HG03575 (cell line): ENCODE measurements at regions not wholly inside any gene's neighbourhood (a gene's known extent, or its start where the extent isn't known, plus 50 kb on each side); places are given as distances from the start of the nearest gene placed in this dataset.

Experiments used
- ATAC-seq: cut with Tn5 transposase; IDR thresholded peaks from one replicate; pipeline ENCODE4 v1.9.1; 2021; ENCODE audit not compliant: unreplicated experiment, insufficient number of reproducible peaks, low FRiP score; ENCODE audit errors: extremely low read depth

GRCh38 chr20:6583134-6583738 is 184.2 kb upstream of the BMP2 start:
- ATAC-seq = no peak

DNA sequence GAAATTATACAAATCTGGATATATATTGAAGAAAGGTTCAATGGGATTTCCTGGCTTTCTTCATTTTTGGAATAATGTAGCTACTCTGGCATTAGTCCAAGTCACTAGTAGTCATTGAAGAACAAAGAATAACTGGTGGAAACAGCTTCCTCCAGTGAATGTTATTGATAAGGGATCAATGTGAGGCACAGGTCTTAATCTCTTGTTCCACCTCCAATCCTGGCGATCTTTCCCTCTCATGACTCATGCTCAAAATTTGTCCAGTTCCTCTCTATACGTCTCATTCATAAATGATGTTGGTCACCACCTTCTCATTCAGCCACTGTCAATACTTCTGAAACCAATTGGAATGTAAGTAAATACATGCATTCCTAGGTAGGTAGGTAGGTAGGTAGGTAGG is 185.0 kb upstream of the BMP2 start:
- ATAC-seq = no peak

DNA sequence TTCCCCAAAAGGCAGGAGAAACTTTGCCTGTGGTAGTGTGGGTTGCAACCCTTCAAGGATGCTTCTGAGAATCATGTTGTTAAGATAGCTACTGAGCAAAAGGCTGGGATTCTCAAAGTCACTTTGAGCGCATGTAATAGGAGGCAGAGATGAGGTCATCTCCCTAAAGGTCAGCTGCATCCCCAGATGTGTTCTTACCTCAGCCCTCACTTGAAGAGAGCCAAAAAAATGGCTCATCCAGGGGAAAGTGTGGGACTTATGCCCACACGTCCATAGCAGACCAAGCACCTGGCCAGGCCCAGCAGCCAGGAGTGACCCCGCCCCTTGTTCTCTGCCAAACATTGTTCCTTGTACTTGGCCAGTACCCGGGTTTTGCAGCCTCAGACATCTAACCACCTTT is 187.0 kb upstream of the BMP2 start:
- no peak for ATAC-seq

DNA sequence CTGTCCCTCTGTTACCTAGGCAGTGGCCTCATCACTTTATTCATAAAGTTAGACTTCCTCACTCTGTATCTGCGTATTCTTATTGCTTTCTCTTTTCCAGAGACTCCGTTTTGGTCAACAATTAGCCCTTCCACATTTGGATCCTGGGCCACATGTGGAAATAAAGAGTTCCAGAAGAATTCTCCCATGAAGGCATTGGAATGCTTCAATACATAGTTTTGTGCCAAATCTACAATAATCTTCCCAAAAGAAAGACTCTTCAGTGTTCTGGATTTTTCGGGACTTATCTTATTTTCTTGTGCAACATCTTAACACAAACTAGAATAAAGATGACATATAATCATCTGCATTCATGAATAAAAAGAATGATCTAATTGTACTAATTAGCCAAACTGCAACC is 187.7 kb upstream of the BMP2 start:
- no peak for ATAC-seq

DNA sequence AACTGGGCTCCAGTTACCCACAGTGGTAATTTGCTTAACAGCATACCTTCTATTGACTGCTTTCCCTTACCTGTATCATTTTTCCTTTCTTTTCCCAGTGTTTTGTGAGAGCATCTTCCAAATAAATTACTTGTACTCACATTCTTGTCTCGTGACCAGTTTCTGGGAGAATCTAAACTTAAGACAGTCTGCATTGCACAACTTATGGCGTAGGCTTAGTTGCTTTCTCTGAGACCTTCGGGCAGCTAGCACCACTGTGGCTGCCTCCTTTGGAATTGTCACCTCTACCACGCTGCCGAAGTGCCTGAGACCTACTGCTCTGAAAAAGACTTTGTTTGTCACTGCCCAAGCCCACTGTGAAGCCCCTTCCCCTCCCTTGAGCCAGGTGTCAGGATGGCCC is 188.1 kb upstream of the BMP2 start:
- ATAC-seq = no peak

- no peak for ATAC-seq
Measured at GRCh38 chr20:6577451-6577850, 190.0 kb upstream of the BMP2 start.

DNA sequence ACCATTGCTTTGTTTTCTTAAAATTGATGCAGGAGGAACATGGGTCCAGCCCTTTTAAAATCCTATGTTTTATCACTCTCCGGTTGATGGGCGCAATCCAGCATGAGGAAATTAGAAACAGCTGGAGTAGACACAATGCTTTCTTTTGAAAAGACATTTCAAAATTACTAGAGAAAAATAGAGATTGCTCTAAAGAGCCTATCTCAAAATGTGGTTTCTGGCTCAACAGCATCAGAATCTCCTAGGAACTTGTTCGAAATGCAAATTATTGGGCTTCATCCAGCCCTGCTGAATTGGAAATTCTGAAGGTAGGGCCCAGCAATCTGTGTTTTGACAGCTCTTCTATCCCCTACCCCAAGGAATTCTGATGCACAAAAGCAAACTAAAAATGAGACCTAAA is 190.8 kb upstream of the BMP2 start:
- no peak for ATAC-seq

- ATAC-seq = no peak
Measured at GRCh38 chr20:6575912-6576401, 191.5 kb upstream of the BMP2 start.

- no peak for ATAC-seq
Measured at GRCh38 chr20:6566821-6567220, 200.7 kb upstream of the BMP2 start.

- no peak for ATAC-seq
Measured at GRCh38 chr20:6562111-6562510, 205.4 kb upstream of the BMP2 start.

- ATAC-seq = no peak
Measured at GRCh38 chr20:6560978-6561377, 206.5 kb upstream of the BMP2 start.

- ATAC-seq = no peak
Measured at GRCh38 chr20:6559791-6560190, 207.7 kb upstream of the BMP2 start.

GRCh38 chr20:6558341-6558740 is 209.1 kb upstream of the BMP2 start:
- no peak for ATAC-seq

DNA sequence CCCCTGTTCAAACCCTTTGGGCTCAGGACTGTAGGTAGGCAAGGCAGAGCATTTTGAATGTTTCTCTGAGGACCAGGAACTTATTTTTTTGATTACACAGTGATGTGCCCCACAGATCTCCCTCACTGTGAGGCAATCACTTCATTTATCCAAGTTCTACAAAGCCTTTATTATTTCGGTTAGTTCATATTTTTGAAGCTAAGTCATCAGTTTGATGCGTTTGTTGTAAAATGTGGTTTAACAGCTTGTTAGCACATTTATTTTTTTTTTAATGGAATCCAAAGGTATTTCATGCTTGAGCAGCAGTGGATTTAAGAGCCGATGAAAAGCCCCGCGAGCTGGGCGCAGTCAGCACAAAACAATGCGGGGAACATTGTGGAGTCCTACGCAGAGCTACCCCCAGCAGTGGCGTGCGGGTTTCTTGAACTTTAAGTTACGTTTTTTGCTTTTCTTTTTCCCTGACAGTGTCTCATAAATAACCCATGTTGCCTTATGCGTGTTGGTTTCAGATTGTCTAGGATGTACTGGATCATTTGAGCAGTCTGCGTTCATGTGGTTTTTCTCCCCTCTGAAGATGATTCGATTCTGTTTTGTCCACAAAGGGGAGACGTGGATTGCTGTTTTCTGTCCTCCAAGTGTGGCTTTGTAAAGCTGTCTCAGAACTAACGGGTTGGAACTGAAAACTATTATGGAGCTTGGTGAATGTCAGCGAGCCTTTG is 233.6 kb upstream of the BMP2 start:
- no peak for ATAC-seq

GRCh38 chr20:6533351-6533750 is 234.1 kb upstream of the BMP2 start:
- no peak for ATAC-seq

- ATAC-seq = no peak
Measured at GRCh38 chr20:6530779-6531315, 236.6 kb upstream of the BMP2 start.

- no peak for ATAC-seq
Measured at GRCh38 chr20:6530254-6530653, 237.2 kb upstream of the BMP2 start.

- no peak for ATAC-seq
Measured at GRCh38 chr20:6525447-6526303, 241.8 kb upstream of the BMP2 start.

DNA sequence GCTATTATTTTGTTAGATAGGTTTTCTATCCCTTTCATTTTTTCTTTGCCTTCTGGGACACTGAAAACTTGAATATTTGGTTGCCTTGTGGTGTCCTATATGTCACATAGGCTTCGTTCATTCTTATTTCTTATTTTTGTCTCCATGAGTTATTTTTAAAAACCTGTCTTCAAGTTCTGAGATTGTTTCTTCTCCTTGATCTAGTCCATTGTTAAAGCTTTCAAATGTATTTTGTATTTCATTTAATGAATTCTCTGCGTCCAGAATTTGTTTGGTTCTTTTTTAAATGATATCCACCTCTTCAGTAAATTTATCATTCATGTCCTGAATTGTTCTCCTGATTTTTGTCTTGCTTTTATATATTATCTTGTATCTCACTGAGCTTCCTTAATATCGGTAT is 243.2 kb upstream of the BMP2 start:
- no peak for ATAC-seq

DNA sequence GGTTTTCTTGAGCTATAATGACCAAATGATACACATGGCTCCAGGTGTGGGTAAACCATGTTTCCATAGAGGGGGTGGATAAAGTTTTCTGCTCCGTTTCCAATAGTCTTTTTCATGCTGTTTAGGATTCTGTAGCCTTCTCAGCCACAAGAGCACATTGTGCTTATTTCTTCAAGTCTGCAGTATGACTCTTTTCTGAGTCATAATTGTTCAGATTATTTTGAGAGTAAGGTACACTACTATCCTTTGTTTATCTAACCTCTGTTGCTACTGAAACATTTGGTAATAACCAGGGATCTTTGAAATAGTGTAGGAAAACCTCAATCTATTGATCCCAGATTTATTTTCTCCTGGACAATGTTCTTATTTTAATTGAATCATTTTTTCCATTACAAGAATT is 247.9 kb upstream of the BMP2 start:
- ATAC-seq = no peak
